DND-41 (cell line): ENCODE measurements at regions not wholly inside any gene's neighbourhood (a gene's known extent, or its start where the extent isn't known, plus 50 kb on each side); places are given as distances from the start of the nearest gene placed in this dataset.

Experiments
- CTCF ChIP-seq: IDR thresholded peaks from 2 replicates; pipeline ENCODE4 v1.5.1; 2012; ENCODE audit warnings: borderline replicate concordance, low read length, moderate library complexity, mild to moderate bottlenecking; ENCODE audit not compliant: poor library complexity, severe bottlenecking; ENCODE audit errors: extremely low read depth
- EZH2 ChIP-seq: IDR thresholded peaks from 3 replicates; pipeline ENCODE4 v1.6.1; 2012; ENCODE audit warnings: borderline replicate concordance, low read depth, mild to moderate bottlenecking, moderate library complexity, low read length, inconsistent platforms; ENCODE audit not compliant: severe bottlenecking

- no peak for TF ChIP-seq CTCF
- no peak for TF ChIP-seq EZH2
These were observed 68.7 kb upstream of the HPCAL1 start for GRCh38 chr2:10234013-10234306.
